Upper lobe of left lung (tissue), 4 donors: ENCODE measurements at regions not wholly inside any gene's neighbourhood (a gene's known extent, or its start where the extent isn't known, plus 50 kb on each side); places are given as distances from the start of the nearest gene placed in this dataset.

Experiments
- EP300 ChIP-seq, 4 donors: sonication (generic); formaldehyde crosslinking; IDR thresholded peaks; one replicate each; pipeline ENCODE4 v1.5.1; 2017; ENCODE audit warnings: antibody characterized with exemption in 4 of 4, control low read depth in 2 of 4
- POLR2A ChIP-seq, 4 donors: fragments of 450-650 bp; IDR thresholded peaks; one replicate each; pipeline ENCODE4 v1.5.1; 2016 to 2017; ENCODE audit warnings: antibody characterized with exemption in 4 of 4, mild to moderate bottlenecking in 2 of 4
- TF ChIP-seq, protein P1 (sequence below), 6 experiments: fragments of 450-650 bp in 4 of 6; fragments of 200-600 bp in 2 of 6; sonication (generic) in 2 of 6; IDR thresholded peaks; one replicate each; pipeline ENCODE4 v1.5.1; 2016 to 2019; ENCODE audit warnings: antibody characterized with exemption in 6 of 6

DNA sequence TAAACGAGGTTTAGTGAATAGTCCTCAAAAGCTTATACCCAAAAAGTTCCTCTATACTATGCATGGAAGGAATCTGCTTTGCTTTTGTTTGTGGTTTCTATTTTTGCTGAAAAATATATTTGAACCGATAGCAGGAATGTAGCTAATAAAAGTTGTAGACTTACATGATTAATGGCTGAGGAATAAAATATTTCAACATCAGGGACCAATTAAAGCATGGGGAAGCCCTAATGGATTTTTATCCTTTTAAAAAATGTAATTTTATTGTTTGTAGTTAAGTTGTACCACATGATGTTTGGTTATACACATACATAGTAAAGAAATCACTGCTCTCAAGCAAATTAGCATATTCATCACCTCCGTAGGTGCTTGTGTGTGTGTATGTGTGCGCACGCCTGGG lies 295.3 kb upstream of the CNTN5 start:
- TF ChIP-seq, protein P1, sequence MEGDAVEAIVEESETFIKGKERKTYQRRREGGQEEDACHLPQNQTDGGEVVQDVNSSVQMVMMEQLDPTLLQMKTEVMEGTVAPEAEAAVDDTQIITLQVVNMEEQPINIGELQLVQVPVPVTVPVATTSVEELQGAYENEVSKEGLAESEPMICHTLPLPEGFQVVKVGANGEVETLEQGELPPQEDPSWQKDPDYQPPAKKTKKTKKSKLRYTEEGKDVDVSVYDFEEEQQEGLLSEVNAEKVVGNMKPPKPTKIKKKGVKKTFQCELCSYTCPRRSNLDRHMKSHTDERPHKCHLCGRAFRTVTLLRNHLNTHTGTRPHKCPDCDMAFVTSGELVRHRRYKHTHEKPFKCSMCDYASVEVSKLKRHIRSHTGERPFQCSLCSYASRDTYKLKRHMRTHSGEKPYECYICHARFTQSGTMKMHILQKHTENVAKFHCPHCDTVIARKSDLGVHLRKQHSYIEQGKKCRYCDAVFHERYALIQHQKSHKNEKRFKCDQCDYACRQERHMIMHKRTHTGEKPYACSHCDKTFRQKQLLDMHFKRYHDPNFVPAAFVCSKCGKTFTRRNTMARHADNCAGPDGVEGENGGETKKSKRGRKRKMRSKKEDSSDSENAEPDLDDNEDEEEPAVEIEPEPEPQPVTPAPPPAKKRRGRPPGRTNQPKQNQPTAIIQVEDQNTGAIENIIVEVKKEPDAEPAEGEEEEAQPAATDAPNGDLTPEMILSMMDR (IDR thresholded peaks at IDR 0.05), result no peak
- TF ChIP-seq EP300 (IDR thresholded peaks at IDR 0.05) (no peak), POLR2A (IDR thresholded peaks at IDR 0.05) (no peak)
